ENCODE measurements at regions not wholly inside any gene's neighbourhood (a gene's known extent, or its start where the extent isn't known, plus 50 kb on each side); places are given as distances from the start of the nearest gene placed in this dataset.

GRCh38 chr3:10599017-10599416, 93.6 kb upstream of the ATP2B2 start:
- peaks cover 2% of the 10 kb centered on the region; the same call in 1 of the 2 replicates for H4K20me1 ChIP-seq (ENCODE audit: insufficient read depth, low read length)
- H3K4me2 ChIP-seq (ENCODE audit: insufficient read depth, low read length) = no peak overlapping the region
- TF ChIP-seq CTCF (IDR thresholded peaks at IDR 0.05; ENCODE audit: borderline replicate concordance, extremely low read depth, low read length, poor library complexity, severe bottlenecking) (no peak), EZH2 (IDR thresholded peaks at IDR 0.05; ENCODE audit: borderline replicate concordance, low read depth, low read length, severe bottlenecking) (no peak)
- H3K27ac ChIP-seq (ENCODE audit: low read length) = no peak overlapping the region
- peaks cover 2% of the 10 kb centered on the region for H3K27me3 ChIP-seq (ENCODE audit: insufficient read depth, low read length, poor library complexity)
- peaks cover 9% of the 10 kb centered on the region for H3K4me1 ChIP-seq (ENCODE audit: insufficient read depth, low read length)
- H3K36me3 ChIP-seq (ENCODE audit: insufficient read depth, low read length) = no peaks in the 10 kb centered on the region
- H3K9me3 ChIP-seq (ENCODE audit: insufficient read depth, low read length, severe bottlenecking) = no peaks in the 10 kb centered on the region
- H3K79me2 ChIP-seq (ENCODE audit: insufficient read depth, low read length) = no peaks in the 10 kb centered on the region
- H2AFZ ChIP-seq (ENCODE audit: low read depth, low read length) = no peak overlapping the region
- no peak overlapping the region for H3K4me3 ChIP-seq (ENCODE audit: low read depth in 1 of 2, low read length in 2 of 2)
- no peak overlapping the region for H3K9ac ChIP-seq (ENCODE audit: low read depth, low read length)
- ATAC-seq (ENCODE audit: insufficient read depth, low read depth) (no peak), DNase-seq (no peak)

GRCh38 chr3:10599444-10599843, 94.1 kb upstream of the ATP2B2 start:
- no peak overlapping the region for H3K27ac ChIP-seq (ENCODE audit: low read length)
- no peak for ATAC-seq (ENCODE audit: insufficient read depth, low read depth)
- H3K9ac ChIP-seq (ENCODE audit: low read depth, low read length) = no peak overlapping the region
- H3K79me2 ChIP-seq (ENCODE audit: insufficient read depth, low read length) = no peaks in the 10 kb centered on the region
- H3K4me2 ChIP-seq (ENCODE audit: insufficient read depth, low read length) = no peak overlapping the region
- peaks cover 6% of the 10 kb centered on the region; the same call in 1 of the 2 replicates for H4K20me1 ChIP-seq (ENCODE audit: insufficient read depth, low read length)
- DNase-seq = no peak
- no peaks in the 10 kb centered on the region for H3K9me3 ChIP-seq (ENCODE audit: insufficient read depth, low read length, severe bottlenecking)
- H3K4me1 ChIP-seq (ENCODE audit: insufficient read depth, low read length) = peaks cover 9% of the 10 kb centered on the region
- no peak overlapping the region for H3K4me3 ChIP-seq (ENCODE audit: low read depth in 1 of 2, low read length in 2 of 2)
- H3K27me3 ChIP-seq (ENCODE audit: insufficient read depth, low read length, poor library complexity) = peaks cover 2% of the 10 kb centered on the region
- no peaks in the 10 kb centered on the region for H3K36me3 ChIP-seq (ENCODE audit: insufficient read depth, low read length)
- no peak for TF ChIP-seq EZH2 (IDR thresholded peaks at IDR 0.05; ENCODE audit: borderline replicate concordance, low read depth, low read length, severe bottlenecking)
- no peak overlapping the region for H2AFZ ChIP-seq (ENCODE audit: low read depth, low read length)

GRCh38 chr3:10600296-10600714, 94.9 kb upstream of the ATP2B2 start:
- ATAC-seq (ENCODE audit: insufficient read depth, low read depth) (no peak), DNase-seq (no peak)
- H2AFZ ChIP-seq (ENCODE audit: low read depth, low read length) = no peak overlapping the region
- peaks cover 9% of the 10 kb centered on the region for H3K4me1 ChIP-seq (ENCODE audit: insufficient read depth, low read length)
- no peaks in the 10 kb centered on the region for H3K36me3 ChIP-seq (ENCODE audit: insufficient read depth, low read length)
- H3K27me3 ChIP-seq (ENCODE audit: insufficient read depth, low read length, poor library complexity) = peaks cover 2% of the 10 kb centered on the region
- H3K4me3 ChIP-seq (ENCODE audit: low read depth in 1 of 2, low read length in 2 of 2) = no peak overlapping the region
- no peak overlapping the region for H3K9ac ChIP-seq (ENCODE audit: low read depth, low read length)
- H4K20me1 ChIP-seq (ENCODE audit: insufficient read depth, low read length) = peaks cover 7% of the 10 kb centered on the region; the same call in 1 of the 2 replicates
- no peak overlapping the region for H3K4me2 ChIP-seq (ENCODE audit: insufficient read depth, low read length)
- no peak for TF ChIP-seq EZH2 (IDR thresholded peaks at IDR 0.05; ENCODE audit: borderline replicate concordance, low read depth, low read length, severe bottlenecking)
- no peak for TF ChIP-seq CTCF (IDR thresholded peaks at IDR 0.05; ENCODE audit: borderline replicate concordance, extremely low read depth, low read length, poor library complexity, severe bottlenecking)
- H3K9me3 ChIP-seq (ENCODE audit: insufficient read depth, low read length, severe bottlenecking) = no peaks in the 10 kb centered on the region
- H3K79me2 ChIP-seq (ENCODE audit: insufficient read depth, low read length) = no peaks in the 10 kb centered on the region
- no peak overlapping the region for H3K27ac ChIP-seq (ENCODE audit: low read length)

- TF ChIP-seq EZH2 (IDR thresholded peaks at IDR 0.05; ENCODE audit: borderline replicate concordance, low read depth, low read length, severe bottlenecking) (no peak), CTCF (IDR thresholded peaks at IDR 0.05; ENCODE audit: borderline replicate concordance, extremely low read depth, low read length, poor library complexity, severe bottlenecking) (no peak)
- H3K9me3 ChIP-seq (ENCODE audit: insufficient read depth, low read length, severe bottlenecking) = no peaks in the 10 kb centered on the region
- DNase-seq (no peak), ATAC-seq (ENCODE audit: insufficient read depth, low read depth) (no peak)
- H3K4me1 ChIP-seq (ENCODE audit: insufficient read depth, low read length) = peaks cover 9% of the 10 kb centered on the region
- H3K79me2 ChIP-seq (ENCODE audit: insufficient read depth, low read length) = no peaks in the 10 kb centered on the region
- H3K27me3 ChIP-seq (ENCODE audit: insufficient read depth, low read length, poor library complexity) = peaks cover 2% of the 10 kb centered on the region
- no peak overlapping the region for H3K4me3 ChIP-seq (ENCODE audit: low read depth in 1 of 2, low read length in 2 of 2)
- H3K4me2 ChIP-seq (ENCODE audit: insufficient read depth, low read length) = no peak overlapping the region
- H3K9ac ChIP-seq (ENCODE audit: low read depth, low read length) = no peak overlapping the region
- H2AFZ ChIP-seq (ENCODE audit: low read depth, low read length) = no peak overlapping the region
- no peaks in the 10 kb centered on the region for H3K36me3 ChIP-seq (ENCODE audit: insufficient read depth, low read length)
- no peak overlapping the region for H3K27ac ChIP-seq (ENCODE audit: low read length)
- H4K20me1 ChIP-seq (ENCODE audit: insufficient read depth, low read length) = peaks cover 7% of the 10 kb centered on the region; the same call in 1 of the 2 replicates
Observed at GRCh38 chr3:10600726-10601125, 95.3 kb upstream of the ATP2B2 start.
